ENCODE measurements at regions not wholly inside any gene's neighbourhood (a gene's known extent, or its start where the extent isn't known, plus 50 kb on each side); places are given as distances from the start of the nearest gene placed in this dataset.
"Not testable (repeated sequence)": the region's sequence is repeated elsewhere in the genome, so short reads cannot be mapped to it uniquely, and the experiment has no call there.

GRCh38 chr13:44129418-44129817 is 244.2 kb upstream of the SERP2 start:
- no peak for DNase-seq

- no peak for DNase-seq
These were observed 242.5 kb upstream of the SERP2 start for GRCh38 chr13:44131069-44131614.

GRCh38 chr13:44132710-44133109 is 240.9 kb upstream of the SERP2 start:
- no peak for DNase-seq

- no peak for DNase-seq
These were observed 240.0 kb upstream of the SERP2 start for GRCh38 chr13:44133626-44134025.

- DNase-seq: no peak
These were observed 238.1 kb upstream of the SERP2 start for GRCh38 chr13:44135566-44135965.

- no peak for DNase-seq
These were observed 236.8 kb upstream of the SERP2 start for GRCh38 chr13:44136696-44137268.

GRCh38 chr13:44137466-44137865 is 236.2 kb upstream of the SERP2 start:
- DNase-seq: no peak

- no peak for DNase-seq
These were observed 233.5 kb upstream of the SERP2 start for GRCh38 chr13:44140146-44140545.

- no peak for DNase-seq
These were observed 232.5 kb upstream of the SERP2 start for GRCh38 chr13:44140888-44141724.

- DNase-seq: no peak
These were observed 231.7 kb upstream of the SERP2 start for GRCh38 chr13:44141725-44142539.

GRCh38 chr13:44142540-44142867 is 231.1 kb upstream of the SERP2 start:
- DNase-seq: no peak

- no peak for DNase-seq
These were observed 230.5 kb upstream of the SERP2 start for GRCh38 chr13:44142941-44143665.

- no peak for DNase-seq
These were observed 227.5 kb upstream of the SERP2 start for GRCh38 chr13:44146138-44146537.

- no peak for DNase-seq
These were observed 226.4 kb upstream of the SERP2 start for GRCh38 chr13:44147233-44147632.

GRCh38 chr13:44147648-44148047 is 226.0 kb upstream of the SERP2 start:
- DNase-seq: no peak

- no peak for DNase-seq
These were observed 225.3 kb upstream of the SERP2 start for GRCh38 chr13:44148159-44148914.

- not testable (repeated sequence) for DNase-seq
These were observed 224.4 kb upstream of the SERP2 start for GRCh38 chr13:44149231-44149630.

- DNase-seq: no peak
These were observed 223.8 kb upstream of the SERP2 start for GRCh38 chr13:44149821-44150220.

- DNase-seq: no peak
These were observed 222.2 kb upstream of the SERP2 start for GRCh38 chr13:44151474-44151873.

- no peak for DNase-seq
These were observed 220.1 kb upstream of the SERP2 start for GRCh38 chr13:44153496-44153895.

GRCh38 chr13:44155422-44156293 is 218.0 kb upstream of the SERP2 start:
- no peak for DNase-seq
